22Rv1 (cell line): ENCODE measurements at regions not wholly inside any gene's neighbourhood (a gene's known extent, or its start where the extent isn't known, plus 50 kb on each side); places are given as distances from the start of the nearest gene placed in this dataset.

Experiments used
- CTCF ChIP-seq: fragments of 450-650 bp; IDR thresholded peaks from 2 replicates; pipeline ENCODE4 v1.5.1; 2017; ENCODE audit warnings: mild to moderate bottlenecking
- ZFX ChIP-seq: fragments of 450-650 bp; IDR thresholded peaks from 2 replicates; pipeline ENCODE4 v1.6.1; 2017; ENCODE audit warnings: antibody characterized with exemption, borderline replicate concordance

DNA sequence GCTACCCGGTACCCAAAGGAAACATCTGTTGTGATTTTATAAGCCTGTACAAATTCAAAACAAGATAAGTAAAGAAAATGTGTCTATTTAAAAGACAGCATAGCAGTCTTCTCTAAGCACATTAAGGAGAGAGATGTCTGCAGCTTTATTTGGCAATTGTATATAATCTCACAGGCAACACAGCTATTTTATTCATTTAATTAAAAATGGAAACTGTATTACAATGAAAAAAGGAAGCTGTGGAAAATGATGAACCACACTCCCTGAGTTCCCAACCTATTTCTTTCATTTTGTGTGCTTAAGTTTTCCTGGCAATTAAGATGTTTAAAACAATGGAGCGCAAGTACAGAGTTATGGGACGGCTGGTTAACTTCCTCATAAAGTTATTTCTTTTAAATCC lies 78.4 kb downstream of the CBLL2 start:
- TF ChIP-seq CTCF (no peak), ZFX (no peak)
